Right lobe of liver (tissue), 6 donors: ENCODE measurements at regions not wholly inside any gene's neighbourhood (a gene's known extent, or its start where the extent isn't known, plus 50 kb on each side); places are given as distances from the start of the nearest gene placed in this dataset.
A peak's percentile ranks its signal among the peaks of the same experiment; 100 is the strongest.

Source experiments
- ATAC-seq, 4 donors: fragments of 200-7000 bp; cut with Tn5 transposase; one replicate each; pipeline ENCODE4 v1.9.1; 2020; ENCODE audit warnings: mild to moderate bottlenecking in 4 of 4, moderate library complexity in 4 of 4
- DNase-seq, 3 donors: peaks; one replicate each; pipeline ENCODE4 v3.0.0-alpha.2; 2020
- H3K27ac ChIP-seq, 3 donors: fragments of 200-600 bp; one replicate each; pipeline ENCODE4 v1.8.0; 2022
- H3K27me3 ChIP-seq, 2 donors: fragments of 200-600 bp; one replicate each; pipeline ENCODE4 v1.8.0; 2022
- H3K36me3 ChIP-seq, 4 donors: fragments of 200-600 bp; sonication (generic) in 1 of 4; one replicate each; pipeline versions ENCODE4 v1.5.1 to v1.8.0; 2017 to 2022; ENCODE audit warnings: control low read depth in 1 of 4
- H3K4me1 ChIP-seq, 4 donors: fragments of 200-600 bp; sonication (generic) in 1 of 4; one replicate each; pipeline versions ENCODE4 v1.5.1 to v1.8.0; 2017 to 2022; ENCODE audit warnings: control low read depth in 1 of 4
- H3K4me3 ChIP-seq, 3 donors: fragments of 200-600 bp; one replicate each; pipeline ENCODE4 v1.8.0; 2022
- H3K9me3 ChIP-seq, 4 donors: fragments of 200-600 bp; sonication (generic) in 1 of 4; one replicate each; pipeline versions ENCODE4 v1.5.1 to v1.8.0; 2017 to 2022; ENCODE audit warnings: control low read depth in 1 of 4
- POLR2A ChIP-seq: fragments of 450-650 bp; IDR thresholded peaks from one replicate; pipeline ENCODE4 v1.6.1; 2017; ENCODE audit warnings: antibody characterized with exemption, mild to moderate bottlenecking
- WGBS: methylation state at CpG from one replicate; pipeline ENCODE4 v1.1.6; 2018; ENCODE audit warnings: low coverage, low lambda C conversion rate; ENCODE audit not compliant: insufficient coverage; ENCODE audit errors: missing lambda C conversion rate; 5-methylcytosine and 5-hydroxymethylcytosine counted together
- intact Hi-C, 2 donors: fragments of 100-400 bp; cut with DNase I; formaldehyde crosslinking; loops; one replicate each; pipeline versions ENCODE4 v1.11.2 to v1.14.1; 2022
- TF ChIP-seq, protein P1 (sequence below), 4 donors: fragments of 200-600 bp in 3 of 4; fragments of 450-650 bp in 1 of 4; IDR thresholded peaks; one replicate each; pipeline versions ENCODE4 v1.5.1 to v1.8.0; 2016 to 2022; ENCODE audit warnings: antibody characterized with exemption in 4 of 4, mild to moderate bottlenecking in 2 of 4
- donor health status: DM: no; HTN: yes; CAD: no.
- donor health status: DM: no; HTN: no; CAD: no.
- donor health status: DM: no; HTN: no; CAD: no.
- donor health status: DM: no; HTN: yes; CAD: no.
- donor health status: DM: no; HTN: yes; CAD: no.

DNA sequence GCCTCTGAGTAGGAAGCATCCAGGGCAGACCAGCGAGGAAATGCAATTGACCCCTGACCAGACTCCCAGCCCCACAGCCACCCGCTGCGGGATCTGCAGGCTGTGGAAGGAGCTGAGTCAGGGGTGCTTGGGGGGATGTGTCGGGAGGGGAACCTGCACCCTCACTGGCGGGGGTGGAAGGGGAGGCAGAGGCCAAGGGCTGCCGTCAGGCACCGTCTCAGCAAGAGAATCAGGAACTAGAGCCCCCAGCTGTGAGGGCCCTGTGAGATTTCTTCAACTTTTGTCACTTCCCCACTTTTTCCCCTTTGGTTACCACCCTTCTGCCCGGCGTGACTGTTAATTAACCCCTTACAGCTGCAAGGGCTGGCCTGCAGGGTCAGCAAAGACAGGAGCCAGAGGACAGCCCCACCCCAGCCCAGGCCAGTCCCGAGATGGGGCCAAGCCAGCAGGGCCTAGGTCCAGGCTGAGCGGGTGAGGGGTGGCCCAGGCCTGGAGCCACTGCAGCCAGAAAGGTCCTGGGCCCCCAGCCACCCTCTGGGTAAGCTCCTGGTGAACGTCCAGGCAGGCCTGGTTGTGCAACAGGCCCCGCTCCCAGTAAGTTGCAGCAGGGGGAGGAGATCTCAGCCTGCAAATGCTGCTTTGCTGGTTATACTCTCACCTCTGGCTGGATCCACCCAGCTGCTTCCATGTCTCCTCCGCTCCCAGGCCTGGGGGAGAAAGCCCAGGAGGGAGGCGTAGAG is 147.0 kb upstream of the ID2 start:
- no peak for TF ChIP-seq POLR2A
- TF ChIP-seq, protein P1, sequence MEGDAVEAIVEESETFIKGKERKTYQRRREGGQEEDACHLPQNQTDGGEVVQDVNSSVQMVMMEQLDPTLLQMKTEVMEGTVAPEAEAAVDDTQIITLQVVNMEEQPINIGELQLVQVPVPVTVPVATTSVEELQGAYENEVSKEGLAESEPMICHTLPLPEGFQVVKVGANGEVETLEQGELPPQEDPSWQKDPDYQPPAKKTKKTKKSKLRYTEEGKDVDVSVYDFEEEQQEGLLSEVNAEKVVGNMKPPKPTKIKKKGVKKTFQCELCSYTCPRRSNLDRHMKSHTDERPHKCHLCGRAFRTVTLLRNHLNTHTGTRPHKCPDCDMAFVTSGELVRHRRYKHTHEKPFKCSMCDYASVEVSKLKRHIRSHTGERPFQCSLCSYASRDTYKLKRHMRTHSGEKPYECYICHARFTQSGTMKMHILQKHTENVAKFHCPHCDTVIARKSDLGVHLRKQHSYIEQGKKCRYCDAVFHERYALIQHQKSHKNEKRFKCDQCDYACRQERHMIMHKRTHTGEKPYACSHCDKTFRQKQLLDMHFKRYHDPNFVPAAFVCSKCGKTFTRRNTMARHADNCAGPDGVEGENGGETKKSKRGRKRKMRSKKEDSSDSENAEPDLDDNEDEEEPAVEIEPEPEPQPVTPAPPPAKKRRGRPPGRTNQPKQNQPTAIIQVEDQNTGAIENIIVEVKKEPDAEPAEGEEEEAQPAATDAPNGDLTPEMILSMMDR (IDR thresholded peaks at IDR 0.05), result peak in 1 of 4 donors; percentile 16
- Histone ChIP-seq H3K4me1 (peaks cover 0 to 21% (median 15%) of the 10 kb centered on the region in 4 donors), H3K36me3 (no peaks in the 10 kb centered on the region), H3K27ac (peak overlapping the region; percentile 59 to 80 (median 67)), H3K4me3 (no peak overlapping the region), H3K27me3 (no peaks in the 10 kb centered on the region), H3K9me3 (peaks cover 0 to 6% (median 0%) of the 10 kb centered on the region in 4 donors)
- 29% methylated on average over 7 of the region's 15 CpGs for WGBS
- intact Hi-C loops, result no loop called here
- peak; percentile 84 to 96 (median 95) for DNase-seq
- ATAC-seq, result peak; percentile 81 to 93 (median 91)

DNA sequence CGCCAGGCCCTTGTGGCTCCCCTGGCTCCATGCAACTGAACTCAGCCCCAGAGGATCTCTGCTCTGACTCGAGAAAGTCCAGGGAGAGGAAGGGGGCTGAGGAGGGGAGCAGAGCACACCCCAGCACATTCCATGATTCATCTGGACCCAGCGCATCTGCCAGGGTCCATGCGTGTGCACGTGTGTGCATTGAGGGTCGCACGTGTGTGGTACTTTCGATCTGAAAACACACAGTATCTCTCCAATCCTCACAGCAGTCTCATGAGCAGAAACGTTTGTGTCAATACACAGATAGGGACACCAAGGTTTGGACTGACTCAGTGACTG is 146.4 kb upstream of the ID2 start:
- Histone ChIP-seq H3K9me3 (peaks cover 0 to 6% (median 0%) of the 10 kb centered on the region in 4 donors), H3K27me3 (no peaks in the 10 kb centered on the region), H3K4me3 (no peak overlapping the region), H3K27ac (peak overlapping the region; percentile 59 to 80 (median 67)), H3K36me3 (no peaks in the 10 kb centered on the region), H3K4me1 (peaks cover 0 to 21% (median 15%) of the 10 kb centered on the region in 4 donors)
- DNase-seq, result no peak
- TF ChIP-seq POLR2A, result no peak
- TF ChIP-seq, protein P1 (IDR thresholded peaks at IDR 0.05), result no peak
- 7% methylated on average over 5 of the region's 9 CpGs for WGBS
- intact Hi-C loops, result no loop called here
- ATAC-seq, result peak; percentile 4 to 11 (median 8)

DNA sequence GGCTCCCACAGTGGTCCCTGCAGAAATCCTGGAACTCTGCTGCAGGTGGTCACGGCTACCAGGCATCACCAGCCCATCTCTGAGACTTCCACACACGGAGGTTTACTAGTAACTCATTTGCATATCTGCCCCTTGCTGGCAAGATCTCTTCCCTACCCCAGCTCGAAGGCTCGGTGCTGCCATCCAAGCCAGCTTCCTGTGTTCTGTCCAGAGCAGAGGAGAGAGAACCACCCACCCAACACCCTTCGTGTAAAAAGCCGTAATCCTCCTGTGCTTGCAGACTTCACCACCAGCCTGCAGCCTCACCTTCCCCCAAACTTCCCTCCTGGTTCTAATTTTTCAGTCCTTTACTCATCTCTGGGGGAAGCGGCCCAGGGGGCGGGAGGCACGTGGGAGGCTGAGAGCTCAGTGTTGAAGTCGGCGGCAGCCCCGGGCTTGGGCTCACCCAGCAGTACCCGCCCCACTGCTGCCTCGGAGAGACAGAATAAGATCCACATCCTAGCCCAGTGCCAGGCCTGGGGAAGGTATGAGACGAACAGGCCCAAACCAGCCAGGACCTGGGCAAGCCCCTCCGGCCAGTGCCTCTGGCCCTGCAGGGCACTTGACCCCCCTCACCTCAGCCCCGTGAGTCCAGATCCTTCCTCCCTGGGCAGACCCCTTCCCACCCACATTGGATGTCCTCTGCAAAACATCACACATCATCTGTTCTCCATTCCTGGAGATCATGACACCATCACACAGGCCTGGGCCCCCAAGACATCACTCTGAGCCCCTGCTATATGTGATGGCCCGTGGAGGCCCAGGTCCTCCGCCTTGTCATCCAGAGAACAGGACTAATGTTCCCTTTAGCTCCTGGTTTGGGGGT is 145.8 kb upstream of the ID2 start:
- H3K9me3 ChIP-seq, result peaks cover 0 to 6% (median 0%) of the 10 kb centered on the region in 4 donors
- H3K4me3 ChIP-seq, result no peak overlapping the region
- H3K27me3 ChIP-seq, result no peaks in the 10 kb centered on the region
- TF ChIP-seq POLR2A, result no peak
- TF ChIP-seq, protein P1 (IDR thresholded peaks at IDR 0.05), result no peak
- peaks cover 0 to 21% (median 15%) of the 10 kb centered on the region in 4 donors for H3K4me1 ChIP-seq
- ATAC-seq, result no peak
- H3K27ac ChIP-seq, result peak overlapping the region; percentile 59 to 80 (median 67)
- 61% methylated on average over 7 of the region's 19 CpGs for WGBS
- DNase-seq, result peak in 1 of 3 donors; percentile 58
- intact Hi-C loops, result no loop called here
- no peaks in the 10 kb centered on the region for H3K36me3 ChIP-seq

DNA sequence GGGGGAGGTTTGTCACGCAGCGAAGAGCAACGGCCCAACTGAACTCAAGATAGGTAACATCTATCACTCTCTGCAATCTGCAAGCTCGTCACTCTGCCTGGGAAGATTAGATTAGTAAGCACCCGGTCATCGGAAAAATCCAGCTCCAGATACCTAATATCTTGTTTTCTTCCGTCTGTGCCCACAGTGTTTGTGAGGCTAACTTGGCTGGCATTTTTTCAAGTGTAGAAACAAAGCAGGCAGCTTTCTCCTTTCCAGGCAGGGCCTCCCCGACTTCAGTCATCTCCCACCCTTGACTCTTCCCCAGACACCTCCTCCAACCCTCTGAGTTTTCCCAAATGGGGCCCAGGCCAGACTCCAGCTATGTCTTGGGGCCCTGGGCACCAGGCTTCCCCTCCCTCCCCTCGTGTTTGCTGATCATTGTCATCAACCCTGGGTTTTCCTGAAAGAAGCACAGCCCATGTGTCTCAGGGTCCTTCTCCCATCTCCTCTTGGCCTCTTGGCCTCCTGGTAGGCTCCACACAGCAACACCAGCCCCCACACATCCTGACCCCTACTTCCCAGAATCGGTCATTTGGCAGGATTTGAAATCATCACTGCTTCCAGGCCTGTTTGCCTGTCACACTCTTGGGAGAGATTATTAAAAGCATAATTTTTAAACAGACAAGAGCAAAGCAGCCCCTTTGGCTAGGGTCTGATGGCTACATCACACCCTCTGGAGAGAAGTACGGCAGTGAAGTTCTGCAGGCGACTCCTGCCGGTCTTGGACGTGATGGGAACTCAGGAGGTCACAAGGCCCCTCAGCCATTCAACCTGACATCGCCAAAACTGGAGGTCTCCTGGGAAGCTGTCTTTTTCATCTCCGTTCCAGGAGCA is 144.9 kb upstream of the ID2 start:
- intact Hi-C loops, result no loop called here
- WGBS, result 51% methylated on average over 10 of the region's 16 CpGs
- Histone ChIP-seq H3K4me1 (peaks cover 0 to 21% (median 15%) of the 10 kb centered on the region in 4 donors), H3K27me3 (no peaks in the 10 kb centered on the region), H3K4me3 (no peak overlapping the region), H3K27ac (no peak overlapping the region), H3K36me3 (no peaks in the 10 kb centered on the region), H3K9me3 (no peaks in the 10 kb centered on the region)
- DNase-seq (peak in 1 of 3 donors; percentile 10), ATAC-seq (no peak)
- TF ChIP-seq, protein P1 (IDR thresholded peaks at IDR 0.05), result no peak
- TF ChIP-seq POLR2A, result no peak
